ENCODE measurements at regions not wholly inside any gene's neighbourhood (a gene's known extent, or its start where the extent isn't known, plus 50 kb on each side); places are given as distances from the start of the nearest gene placed in this dataset.

DNA sequence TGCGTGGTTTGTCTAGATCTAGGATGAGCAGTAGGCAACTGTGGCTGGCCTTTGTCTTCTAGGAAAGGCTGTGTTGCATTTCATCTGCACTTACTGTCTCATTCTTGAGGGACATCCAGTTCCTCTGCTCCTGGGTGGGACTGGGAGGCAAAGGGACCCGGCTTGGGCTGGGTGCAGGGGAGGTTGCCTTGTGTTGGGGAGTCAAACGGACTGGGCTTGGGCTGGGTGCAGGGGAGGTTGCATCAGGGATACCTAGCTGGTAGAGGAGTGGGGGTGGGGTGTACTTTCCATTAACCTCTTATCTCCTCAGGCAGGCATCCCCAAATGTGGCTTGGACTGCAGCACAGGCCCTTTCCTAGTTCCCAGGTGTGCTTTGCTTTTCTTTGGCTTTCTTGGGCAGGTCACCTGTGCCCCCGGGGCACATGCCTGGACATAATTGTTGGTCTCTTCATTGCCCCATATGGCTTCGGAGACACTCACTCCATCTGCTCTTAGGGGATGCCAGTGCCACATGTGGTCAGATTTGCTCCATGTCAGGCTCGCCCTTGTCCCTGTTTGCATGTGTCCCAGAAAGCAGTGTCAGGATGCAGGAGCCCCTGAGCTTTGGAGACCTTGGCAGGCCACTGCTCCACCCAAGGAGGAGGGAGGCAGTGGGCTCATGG lies 1682.9 kb downstream of the TP53TG3F start:
- TF ChIP-seq, protein P1, sequence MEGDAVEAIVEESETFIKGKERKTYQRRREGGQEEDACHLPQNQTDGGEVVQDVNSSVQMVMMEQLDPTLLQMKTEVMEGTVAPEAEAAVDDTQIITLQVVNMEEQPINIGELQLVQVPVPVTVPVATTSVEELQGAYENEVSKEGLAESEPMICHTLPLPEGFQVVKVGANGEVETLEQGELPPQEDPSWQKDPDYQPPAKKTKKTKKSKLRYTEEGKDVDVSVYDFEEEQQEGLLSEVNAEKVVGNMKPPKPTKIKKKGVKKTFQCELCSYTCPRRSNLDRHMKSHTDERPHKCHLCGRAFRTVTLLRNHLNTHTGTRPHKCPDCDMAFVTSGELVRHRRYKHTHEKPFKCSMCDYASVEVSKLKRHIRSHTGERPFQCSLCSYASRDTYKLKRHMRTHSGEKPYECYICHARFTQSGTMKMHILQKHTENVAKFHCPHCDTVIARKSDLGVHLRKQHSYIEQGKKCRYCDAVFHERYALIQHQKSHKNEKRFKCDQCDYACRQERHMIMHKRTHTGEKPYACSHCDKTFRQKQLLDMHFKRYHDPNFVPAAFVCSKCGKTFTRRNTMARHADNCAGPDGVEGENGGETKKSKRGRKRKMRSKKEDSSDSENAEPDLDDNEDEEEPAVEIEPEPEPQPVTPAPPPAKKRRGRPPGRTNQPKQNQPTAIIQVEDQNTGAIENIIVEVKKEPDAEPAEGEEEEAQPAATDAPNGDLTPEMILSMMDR (IDR thresholded peaks at IDR 0.05) = no peak
- TF ChIP-seq POLR2A (IDR thresholded peaks at IDR 0.05) (no peak), EP300 (IDR thresholded peaks at IDR 0.05) (no peak)
